ENCODE measurements at regions not wholly inside any gene's neighbourhood (a gene's known extent, or its start where the extent isn't known, plus 50 kb on each side); places are given as distances from the start of the nearest gene placed in this dataset.

- no peak overlapping the region for H3K27ac ChIP-seq (ENCODE audit: low read depth, low read length)
- H3K36me3 ChIP-seq (ENCODE audit: control insufficient read depth in 1 of 2, insufficient read depth in 2 of 2, low read length in 2 of 2), result no peaks in the 10 kb centered on the region
- H3K4me3 ChIP-seq (ENCODE audit: low read depth in 1 of 2, low read length in 2 of 2), result peak overlapping the region; percentile 57 to 58
- H3K27me3 ChIP-seq (ENCODE audit: control insufficient read depth in 1 of 2, insufficient read depth in 2 of 2, low read length in 2 of 2), result no peaks in the 10 kb centered on the region
- peaks cover 0 to 8% of the 10 kb centered on the region in 2 donors for H3K9me3 ChIP-seq (ENCODE audit: control insufficient read depth in 1 of 2, low read length in 2 of 2)
- H3K4me1 ChIP-seq (ENCODE audit: control insufficient read depth in 1 of 2, insufficient read depth in 2 of 2, low read length in 2 of 2), result peaks cover 5 to 6% of the 10 kb centered on the region in 2 donors
- H3K9ac ChIP-seq (ENCODE audit: low read depth in 1 of 2, low read length in 2 of 2), result no peak overlapping the region
These were observed 242.6 kb downstream of the EN1 start for GRCh38 chr2:118604811-118605210.

DNA sequence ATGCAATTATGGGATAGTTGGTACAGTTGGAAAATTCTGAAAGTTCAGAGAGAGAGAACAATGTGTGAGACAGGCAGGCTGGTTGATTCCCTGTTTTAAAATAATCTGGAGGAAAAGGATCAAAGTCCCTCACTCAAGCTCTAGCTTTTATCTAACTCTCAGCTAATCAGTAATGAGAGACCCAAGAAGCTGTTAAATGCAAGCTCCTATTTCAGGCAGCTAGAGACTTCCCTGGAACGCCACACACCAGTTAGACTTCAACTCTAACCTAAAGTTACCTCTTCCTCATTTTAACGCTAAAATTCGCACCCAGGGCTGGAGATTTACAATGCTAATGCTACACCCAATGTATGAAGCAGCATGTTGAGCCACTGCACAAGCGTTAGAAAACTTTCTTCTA, 243.1 kb downstream of the EN1 start:
- no peaks in the 10 kb centered on the region for H3K36me3 ChIP-seq (ENCODE audit: control insufficient read depth in 1 of 2, insufficient read depth in 2 of 2, low read length in 2 of 2)
- peak overlapping the region; percentile 57 to 58 for H3K4me3 ChIP-seq (ENCODE audit: low read depth in 1 of 2, low read length in 2 of 2)
- H3K27ac ChIP-seq (ENCODE audit: low read depth, low read length), result no peak overlapping the region
- H3K9ac ChIP-seq (ENCODE audit: low read depth in 1 of 2, low read length in 2 of 2), result no peak overlapping the region
- H3K9me3 ChIP-seq (ENCODE audit: control insufficient read depth in 1 of 2, low read length in 2 of 2), result peaks cover 0 to 8% of the 10 kb centered on the region in 2 donors
- no peaks in the 10 kb centered on the region for H3K27me3 ChIP-seq (ENCODE audit: control insufficient read depth in 1 of 2, insufficient read depth in 2 of 2, low read length in 2 of 2)
- H3K4me1 ChIP-seq (ENCODE audit: control insufficient read depth in 1 of 2, insufficient read depth in 2 of 2, low read length in 2 of 2), result peaks cover 5 to 6% of the 10 kb centered on the region in 2 donors

DNA sequence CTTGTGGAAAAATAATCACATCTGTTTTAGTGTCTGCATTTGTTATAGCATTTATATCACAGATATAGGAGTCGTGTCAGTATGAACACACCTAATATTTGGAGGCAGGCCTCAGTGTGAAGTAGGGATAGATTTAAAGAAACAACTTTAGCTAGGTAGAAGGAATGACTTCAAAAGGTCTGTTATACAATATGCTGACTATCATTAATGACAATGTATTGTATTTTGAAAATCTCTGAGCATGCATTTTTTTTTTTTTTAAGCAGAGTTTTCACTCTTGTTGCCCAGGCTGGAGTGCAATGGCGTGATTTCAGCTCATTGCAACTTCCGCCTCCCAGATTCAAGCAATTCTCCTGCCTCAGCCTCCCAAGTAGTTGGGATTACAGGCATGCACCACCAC, 248.3 kb downstream of the EN1 start:
- peaks cover 2 to 8% of the 10 kb centered on the region in 2 donors for H3K9me3 ChIP-seq (ENCODE audit: control insufficient read depth in 1 of 2, low read length in 2 of 2)
- no peak overlapping the region for H3K4me3 ChIP-seq (ENCODE audit: low read depth in 1 of 2, low read length in 2 of 2)
- H3K27me3 ChIP-seq (ENCODE audit: control insufficient read depth in 1 of 2, insufficient read depth in 2 of 2, low read length in 2 of 2), result no peaks in the 10 kb centered on the region
- H3K9ac ChIP-seq (ENCODE audit: low read depth in 1 of 2, low read length in 2 of 2), result no peak overlapping the region
- H3K27ac ChIP-seq (ENCODE audit: low read depth, low read length), result no peak overlapping the region
- no peaks in the 10 kb centered on the region for H3K36me3 ChIP-seq (ENCODE audit: control insufficient read depth in 1 of 2, insufficient read depth in 2 of 2, low read length in 2 of 2)
- H3K4me1 ChIP-seq (ENCODE audit: control insufficient read depth in 1 of 2, insufficient read depth in 2 of 2, low read length in 2 of 2), result peaks cover 4 to 6% of the 10 kb centered on the region in 2 donors

DNA sequence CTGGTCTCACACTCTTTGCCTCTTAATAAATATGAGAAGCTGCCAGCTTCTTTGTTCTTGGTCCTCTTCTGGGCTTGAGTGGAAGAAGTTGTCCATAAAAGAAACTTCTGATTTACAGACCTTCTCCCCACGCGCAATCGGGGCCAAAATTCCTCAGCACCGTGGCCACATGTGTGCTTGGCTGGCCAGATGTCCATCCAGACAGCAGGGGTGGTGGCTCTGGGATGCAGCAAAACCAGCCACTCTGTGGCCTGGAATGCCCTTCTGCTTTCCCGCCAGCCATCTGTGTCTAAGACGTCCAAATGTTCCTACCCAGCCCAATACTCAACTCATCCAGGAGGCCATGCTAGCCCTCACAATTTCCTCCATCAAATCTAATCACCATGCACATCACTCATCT, 250.8 kb downstream of the EN1 start:
- Histone ChIP-seq H3K9me3 (ENCODE audit: control insufficient read depth in 1 of 2, low read length in 2 of 2) (peaks cover 0 to 2% of the 10 kb centered on the region in 2 donors), H3K27ac (ENCODE audit: low read depth, low read length) (no peak overlapping the region), H3K9ac (ENCODE audit: low read depth in 1 of 2, low read length in 2 of 2) (no peak overlapping the region), H3K4me1 (ENCODE audit: control insufficient read depth in 1 of 2, insufficient read depth in 2 of 2, low read length in 2 of 2) (no peaks in the 10 kb centered on the region), H3K4me3 (ENCODE audit: low read depth in 1 of 2, low read length in 2 of 2) (no peak overlapping the region), H3K36me3 (ENCODE audit: control insufficient read depth in 1 of 2, insufficient read depth in 2 of 2, low read length in 2 of 2) (no peaks in the 10 kb centered on the region), H3K27me3 (ENCODE audit: control insufficient read depth in 1 of 2, insufficient read depth in 2 of 2, low read length in 2 of 2) (no peaks in the 10 kb centered on the region)

- Histone ChIP-seq H3K4me1 (ENCODE audit: control insufficient read depth in 1 of 2, insufficient read depth in 2 of 2, low read length in 2 of 2) (no peaks in the 10 kb centered on the region), H3K9me3 (ENCODE audit: control insufficient read depth in 1 of 2, low read length in 2 of 2) (peaks cover 0 to under 1% of the 10 kb centered on the region in 2 donors), H3K4me3 (ENCODE audit: low read depth in 1 of 2, low read length in 2 of 2) (no peak overlapping the region), H3K9ac (ENCODE audit: low read depth in 1 of 2, low read length in 2 of 2) (no peak overlapping the region), H3K27me3 (ENCODE audit: control insufficient read depth in 1 of 2, insufficient read depth in 2 of 2, low read length in 2 of 2) (no peaks in the 10 kb centered on the region), H3K36me3 (ENCODE audit: control insufficient read depth in 1 of 2, insufficient read depth in 2 of 2, low read length in 2 of 2) (no peaks in the 10 kb centered on the region), H3K27ac (ENCODE audit: low read depth, low read length) (no peak overlapping the region)
These were observed 254.2 kb downstream of the EN1 start for GRCh38 chr2:118593257-118593656.

DNA sequence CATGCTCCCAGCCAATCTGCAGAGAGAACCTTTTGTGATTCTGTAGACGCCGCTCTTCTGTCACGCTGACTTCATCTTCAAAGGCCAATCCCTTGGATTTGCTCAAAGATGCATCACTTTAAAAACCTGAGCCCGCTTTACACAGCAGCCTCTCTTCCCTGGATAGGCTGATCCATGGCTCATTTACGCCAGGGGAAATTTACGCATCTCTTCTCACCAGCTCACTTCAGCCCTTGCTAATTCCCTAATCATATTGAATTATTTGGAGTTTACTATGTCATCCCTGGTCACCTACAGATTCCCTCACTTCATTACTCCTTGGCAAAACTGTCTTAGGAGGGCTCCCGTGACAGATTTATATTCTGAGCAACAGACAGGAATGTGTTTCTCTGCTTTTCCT, 256.2 kb downstream of the EN1 start:
- H3K36me3 ChIP-seq (ENCODE audit: control insufficient read depth in 1 of 2, insufficient read depth in 2 of 2, low read length in 2 of 2), result no peaks in the 10 kb centered on the region
- no peak overlapping the region for H3K9ac ChIP-seq (ENCODE audit: low read depth in 1 of 2, low read length in 2 of 2)
- no peaks in the 10 kb centered on the region for H3K4me1 ChIP-seq (ENCODE audit: control insufficient read depth in 1 of 2, insufficient read depth in 2 of 2, low read length in 2 of 2)
- no peak overlapping the region for H3K27ac ChIP-seq (ENCODE audit: low read depth, low read length)
- no peaks in the 10 kb centered on the region for H3K9me3 ChIP-seq (ENCODE audit: control insufficient read depth in 1 of 2, low read length in 2 of 2)
- no peak overlapping the region for H3K4me3 ChIP-seq (ENCODE audit: low read depth in 1 of 2, low read length in 2 of 2)
- H3K27me3 ChIP-seq (ENCODE audit: control insufficient read depth in 1 of 2, insufficient read depth in 2 of 2, low read length in 2 of 2), result no peaks in the 10 kb centered on the region

DNA sequence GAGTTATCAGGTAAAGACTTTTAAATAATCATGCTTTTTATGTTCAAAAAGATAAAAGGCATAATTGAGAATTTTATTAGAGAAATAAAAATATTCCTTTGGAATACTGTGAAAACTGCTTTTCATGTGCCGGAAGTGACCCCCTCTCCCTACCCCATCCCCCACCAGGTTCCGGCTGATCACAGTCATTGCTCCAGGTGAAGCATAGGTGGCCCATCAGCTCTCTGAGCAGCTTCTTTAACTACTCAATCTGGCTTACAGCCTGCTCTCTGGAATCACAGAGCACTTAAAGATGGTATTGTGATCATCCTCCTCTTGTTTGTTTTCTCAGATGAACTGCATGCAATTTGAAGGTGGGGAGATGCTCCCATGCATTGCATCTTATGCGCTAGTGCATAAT, 257.7 kb downstream of the EN1 start:
- no peak overlapping the region for H3K4me3 ChIP-seq (ENCODE audit: low read depth in 1 of 2, low read length in 2 of 2)
- H3K9me3 ChIP-seq (ENCODE audit: control insufficient read depth in 1 of 2, low read length in 2 of 2), result no peaks in the 10 kb centered on the region
- no peaks in the 10 kb centered on the region for H3K36me3 ChIP-seq (ENCODE audit: control insufficient read depth in 1 of 2, insufficient read depth in 2 of 2, low read length in 2 of 2)
- H3K27ac ChIP-seq (ENCODE audit: low read depth, low read length), result no peak overlapping the region
- no peaks in the 10 kb centered on the region for H3K4me1 ChIP-seq (ENCODE audit: control insufficient read depth in 1 of 2, insufficient read depth in 2 of 2, low read length in 2 of 2)
- no peak overlapping the region for H3K9ac ChIP-seq (ENCODE audit: low read depth in 1 of 2, low read length in 2 of 2)
- no peaks in the 10 kb centered on the region for H3K27me3 ChIP-seq (ENCODE audit: control insufficient read depth in 1 of 2, insufficient read depth in 2 of 2, low read length in 2 of 2)

GRCh38 chr2:118588850-118589249, 258.6 kb downstream of the EN1 start:
- Histone ChIP-seq H3K27me3 (ENCODE audit: control insufficient read depth in 1 of 2, insufficient read depth in 2 of 2, low read length in 2 of 2) (no peaks in the 10 kb centered on the region), H3K4me1 (ENCODE audit: control insufficient read depth in 1 of 2, insufficient read depth in 2 of 2, low read length in 2 of 2) (no peaks in the 10 kb centered on the region), H3K4me3 (ENCODE audit: low read depth in 1 of 2, low read length in 2 of 2) (no peak overlapping the region), H3K9me3 (ENCODE audit: control insufficient read depth in 1 of 2, low read length in 2 of 2) (no peaks in the 10 kb centered on the region), H3K9ac (ENCODE audit: low read depth in 1 of 2, low read length in 2 of 2) (no peak overlapping the region), H3K36me3 (ENCODE audit: control insufficient read depth in 1 of 2, insufficient read depth in 2 of 2, low read length in 2 of 2) (no peaks in the 10 kb centered on the region), H3K27ac (ENCODE audit: low read depth, low read length) (no peak overlapping the region)

DNA sequence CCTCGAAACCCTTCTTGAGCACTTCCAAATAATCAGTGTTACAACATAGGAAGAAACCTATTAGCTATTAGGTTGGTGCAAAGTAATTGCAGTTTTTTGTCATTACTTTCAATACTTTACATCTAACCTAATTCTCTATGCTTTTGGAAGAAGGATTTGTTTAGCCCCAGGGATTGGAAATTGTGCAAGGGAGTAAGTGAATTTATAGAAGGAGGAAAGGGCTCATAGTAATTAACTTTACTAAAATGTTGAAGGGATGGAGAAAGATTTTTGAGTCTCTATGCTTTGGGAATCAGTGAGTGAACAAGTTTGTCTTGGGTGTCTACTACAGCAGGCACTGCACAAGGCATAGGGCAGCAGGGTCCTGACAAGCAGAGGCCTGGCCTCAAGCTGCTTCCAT, 261.1 kb downstream of the EN1 start:
- H3K4me3 ChIP-seq (ENCODE audit: low read depth in 1 of 2, low read length in 2 of 2), result no peak overlapping the region
- H3K36me3 ChIP-seq (ENCODE audit: control insufficient read depth in 1 of 2, insufficient read depth in 2 of 2, low read length in 2 of 2), result no peaks in the 10 kb centered on the region
- no peak overlapping the region for H3K27ac ChIP-seq (ENCODE audit: low read depth, low read length)
- no peaks in the 10 kb centered on the region for H3K4me1 ChIP-seq (ENCODE audit: control insufficient read depth in 1 of 2, insufficient read depth in 2 of 2, low read length in 2 of 2)
- H3K9me3 ChIP-seq (ENCODE audit: control insufficient read depth in 1 of 2, low read length in 2 of 2), result no peaks in the 10 kb centered on the region
- H3K9ac ChIP-seq (ENCODE audit: low read depth in 1 of 2, low read length in 2 of 2), result no peak overlapping the region
- H3K27me3 ChIP-seq (ENCODE audit: control insufficient read depth in 1 of 2, insufficient read depth in 2 of 2, low read length in 2 of 2), result no peaks in the 10 kb centered on the region

DNA sequence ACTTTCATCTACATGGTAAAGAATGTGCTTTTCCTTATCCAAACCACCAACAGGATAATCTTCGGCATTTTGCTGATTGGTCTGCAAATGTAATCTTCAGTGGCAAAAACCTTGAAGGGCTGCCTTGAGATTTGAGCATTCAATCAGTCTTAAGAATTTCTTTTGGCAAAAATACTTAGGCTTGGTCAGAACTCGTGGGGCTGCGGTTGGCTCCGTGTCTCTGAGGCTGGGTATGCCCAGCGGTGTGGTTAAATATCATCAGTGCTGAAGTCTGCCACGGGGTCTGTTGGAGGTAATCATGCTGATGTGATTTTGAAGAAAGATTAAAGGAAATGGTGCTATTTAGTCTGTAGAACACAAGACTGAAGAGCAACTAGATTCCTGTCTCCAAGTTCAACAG, 262.6 kb downstream of the EN1 start:
- Histone ChIP-seq H3K27ac (ENCODE audit: low read depth, low read length) (no peak overlapping the region), H3K4me3 (ENCODE audit: low read depth in 1 of 2, low read length in 2 of 2) (no peak overlapping the region), H3K27me3 (ENCODE audit: control insufficient read depth in 1 of 2, insufficient read depth in 2 of 2, low read length in 2 of 2) (no peaks in the 10 kb centered on the region), H3K9me3 (ENCODE audit: control insufficient read depth in 1 of 2, low read length in 2 of 2) (no peaks in the 10 kb centered on the region), H3K9ac (ENCODE audit: low read depth in 1 of 2, low read length in 2 of 2) (no peak overlapping the region), H3K4me1 (ENCODE audit: control insufficient read depth in 1 of 2, insufficient read depth in 2 of 2, low read length in 2 of 2) (no peaks in the 10 kb centered on the region), H3K36me3 (ENCODE audit: control insufficient read depth in 1 of 2, insufficient read depth in 2 of 2, low read length in 2 of 2) (no peaks in the 10 kb centered on the region)
